NB4 (cell line): ENCODE measurements at regions not wholly inside any gene's neighbourhood (a gene's known extent, or its start where the extent isn't known, plus 50 kb on each side); places are given as distances from the start of the nearest gene placed in this dataset.

Experiments used
- CTCF ChIP-seq: IDR thresholded peaks from one replicate; pipeline ENCODE4 v1.5.1; 2012; ENCODE audit warnings: low read depth, low read length
- MAX ChIP-seq: IDR thresholded peaks from 2 replicates; pipeline ENCODE4 v1.6.1; 2011; ENCODE audit warnings: low read depth, low read length
- MYC ChIP-seq: IDR thresholded peaks from 2 replicates; pipeline ENCODE4 v1.6.1; 2011; ENCODE audit warnings: low read depth, low read length
- POLR2A ChIP-seq: IDR thresholded peaks from 2 replicates; pipeline ENCODE4 v1.6.1; 2011; ENCODE audit warnings: mild to moderate bottlenecking; ENCODE audit not compliant: insufficient read length; ENCODE audit errors: extremely low read depth

DNA sequence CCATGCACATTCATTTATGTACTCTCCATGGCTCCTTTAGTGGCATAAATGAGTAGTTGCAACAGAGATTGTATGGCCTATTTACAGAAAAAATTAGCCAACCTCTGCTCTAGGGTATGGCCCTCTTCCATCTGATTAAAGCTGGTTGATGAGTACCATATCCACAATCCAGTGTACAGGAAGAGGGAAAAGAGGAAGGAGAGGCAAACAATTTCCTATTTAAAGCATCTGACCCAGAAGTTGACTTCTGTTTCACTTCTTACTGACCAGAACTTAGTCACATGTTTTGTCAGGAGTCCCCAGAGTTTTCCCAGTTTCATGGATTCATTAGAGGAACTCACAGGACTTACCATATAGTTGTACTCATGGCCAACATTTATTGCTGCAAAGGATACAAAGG lies 68.6 kb upstream of the STARD4 start:
- TF ChIP-seq POLR2A: no peak
- TF ChIP-seq MYC: no peak
- no peak for TF ChIP-seq CTCF
- no peak for TF ChIP-seq MAX
